ENCODE measurements at regions not wholly inside any gene's neighbourhood (a gene's known extent, or its start where the extent isn't known, plus 50 kb on each side); places are given as distances from the start of the nearest gene placed in this dataset.

DNA sequence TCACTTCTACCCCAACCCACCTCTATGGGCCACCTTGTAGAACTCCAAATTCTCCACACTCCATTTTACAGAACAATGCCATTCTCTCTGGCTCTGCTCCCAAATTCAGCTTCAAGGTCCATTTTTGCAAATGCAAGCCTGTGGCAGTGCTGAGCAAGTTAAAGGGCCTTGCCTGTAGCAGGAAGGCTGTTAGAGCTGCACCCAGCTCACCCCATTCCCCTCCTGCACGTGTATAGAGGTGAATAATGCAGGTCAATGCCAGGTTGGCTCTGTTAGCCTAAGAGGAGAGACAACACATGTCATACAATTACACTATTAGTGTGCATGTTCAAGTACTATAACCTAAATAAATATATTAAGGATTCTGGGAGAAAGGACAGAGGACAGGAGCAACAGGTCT is 120.4 kb downstream of the TBX5 start:
- intact Hi-C loops (cut with micrococcal nuclease), result no loop called here
- no peak for TF ChIP-seq SIRT6 (IDR thresholded peaks at IDR 0.05; ENCODE audit: low read depth, low read length)
- no peak for TF ChIP-seq SAFB2 (IDR thresholded peaks at IDR 0.05; ENCODE audit: borderline replicate concordance, low read depth, low read length, severe bottlenecking)
- TF ChIP-seq, protein P1, sequence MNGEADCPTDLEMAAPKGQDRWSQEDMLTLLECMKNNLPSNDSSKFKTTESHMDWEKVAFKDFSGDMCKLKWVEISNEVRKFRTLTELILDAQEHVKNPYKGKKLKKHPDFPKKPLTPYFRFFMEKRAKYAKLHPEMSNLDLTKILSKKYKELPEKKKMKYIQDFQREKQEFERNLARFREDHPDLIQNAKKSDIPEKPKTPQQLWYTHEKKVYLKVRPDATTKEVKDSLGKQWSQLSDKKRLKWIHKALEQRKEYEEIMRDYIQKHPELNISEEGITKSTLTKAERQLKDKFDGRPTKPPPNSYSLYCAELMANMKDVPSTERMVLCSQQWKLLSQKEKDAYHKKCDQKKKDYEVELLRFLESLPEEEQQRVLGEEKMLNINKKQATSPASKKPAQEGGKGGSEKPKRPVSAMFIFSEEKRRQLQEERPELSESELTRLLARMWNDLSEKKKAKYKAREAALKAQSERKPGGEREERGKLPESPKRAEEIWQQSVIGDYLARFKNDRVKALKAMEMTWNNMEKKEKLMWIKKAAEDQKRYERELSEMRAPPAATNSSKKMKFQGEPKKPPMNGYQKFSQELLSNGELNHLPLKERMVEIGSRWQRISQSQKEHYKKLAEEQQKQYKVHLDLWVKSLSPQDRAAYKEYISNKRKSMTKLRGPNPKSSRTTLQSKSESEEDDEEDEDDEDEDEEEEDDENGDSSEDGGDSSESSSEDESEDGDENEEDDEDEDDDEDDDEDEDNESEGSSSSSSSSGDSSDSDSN (IDR thresholded peaks at IDR 0.05; ENCODE audit: borderline replicate concordance in 1 of 2, low read depth in 2 of 2, low read length in 2 of 2), result no peak
- TF ChIP-seq RNF219 (CRISPR knock-in tag; IDR thresholded peaks at IDR 0.05), result no peak
- TF ChIP-seq PCBP2 (IDR thresholded peaks at IDR 0.05; ENCODE audit: low read depth, low read length, poor library complexity, severe bottlenecking), result no peak
- no peak for TF ChIP-seq LARP7 (IDR thresholded peaks at IDR 0.05)
- TF ChIP-seq NR2F6 (CRISPR knock-in tag; IDR thresholded peaks at IDR 0.05), result no peak
- in situ Hi-C loops (cut with MboI), result no loop called here
- Histone ChIP-seq H3K4me3 (no peak overlapping the region), H3K9me1 (ENCODE audit: control insufficient read depth, insufficient read depth, low read length) (no peaks in the 10 kb centered on the region), H3K4me1 (replicated peaks in 1 of 2; ENCODE audit: control insufficient read depth in 2 of 2, insufficient read depth in 2 of 2, low read length in 2 of 2) (no peaks in the 10 kb centered on the region), H3K9me3 (replicated peaks; ENCODE audit: control insufficient read depth, insufficient read depth, low read depth, low read length) (no peaks in the 10 kb centered on the region), H3K9ac (ENCODE audit: insufficient read depth in 1 of 2, low read depth in 2 of 2, low read length in 2 of 2) (no peak overlapping the region), H3K27ac (ENCODE audit: extremely low read depth, low read depth, low read length) (no peak overlapping the region), H4K20me1 (replicated peaks; ENCODE audit: control insufficient read depth, insufficient read depth, low read length) (no peaks in the 10 kb centered on the region), H3K79me2 (ENCODE audit: control insufficient read depth, insufficient read depth, low read length) (no peaks in the 10 kb centered on the region), H3K4me2 (ENCODE audit: insufficient read depth, low read length) (no peak overlapping the region), H3K36me3 (ENCODE audit: control insufficient read depth, insufficient read depth, low read length) (no peaks in the 10 kb centered on the region), H3K27me3 (ENCODE audit: control insufficient read depth in 2 of 2, insufficient read depth in 2 of 2, low read length in 2 of 2) (no peaks in the 10 kb centered on the region), H2AFZ (ENCODE audit: low read depth, low read length) (no peak overlapping the region)
- ChIA-PET CTCF (ENCODE audit: low intra/inter-chr PET ratio) (no interaction called here), POLR2A (interaction anchor here (1.4 kb wide), 1 partner anchor 19 kb away, joined by 4 read pairs; no protein-coding TSS in a partner anchor)
- WGBS (ENCODE audit: insufficient coverage, low coverage, missing lambda C conversion rate), result 0% methylated on average over 1 of the region's 1 CpG
- no TSS peak for BruUV-seq (replicated peaks)
- no peak for ATAC-seq
- DNase-seq (ENCODE audit: extremely low read depth in 1 of 4, low spot score in 3 of 4), result no peak
- FAIRE-seq, result no peak
